IMR-90 (cell line): ENCODE measurements at regions not wholly inside any gene's neighbourhood (a gene's known extent, or its start where the extent isn't known, plus 50 kb on each side); places are given as distances from the start of the nearest gene placed in this dataset.

Experiments used
- ATAC-seq: fragments of 200-7000 bp; cut with Tn5 transposase; 2 replicates; pipeline ENCODE4 v1.9.1; 2020; ENCODE audit warnings: low read depth, mild to moderate bottlenecking, moderate library complexity
- BruUV-seq: library from RNA; stranded (reverse); fragments of 400-500 nt; replicated peaks from 2 replicates; lab custom pipeline; 2021; lab: Mats Ljungman, UMichigan
- CTCF ChIA-PET: fragments of 300-600 bp; formaldehyde crosslinking; extraction: SDS; loops from one replicate; lab custom pipeline; 2021; ENCODE audit warnings: antibody characterized with exemption; lab: Yijun Ruan, JAX
- POLR2A ChIA-PET: fragments of 300-600 bp; sonication (Branson Sonifier 250); formaldehyde crosslinking; loops from one replicate; lab custom pipeline; 2022; ENCODE audit warnings: antibody characterized with exemption; ENCODE audit not compliant: unreplicated experiment; lab: Charles Lee
- DNase-seq: peaks from one replicate; pipeline ENCODE4 v3.0.0; 2013
- H2AFZ ChIP-seq: replicated peaks from 2 replicates; pipeline ENCODE3; 2013; ENCODE audit warnings: low read length, mild to moderate bottlenecking; ENCODE audit not compliant: poor library complexity
- H2AK5ac ChIP-seq: 2 replicates; pipeline ENCODE4 v1.6.1; 2013; ENCODE audit warnings: low read depth, low read length, inconsistent platforms
- H2AK9ac ChIP-seq: replicated peaks from 2 replicates; pipeline ENCODE3; 2013; ENCODE audit warnings: mild to moderate bottlenecking, low read depth, low read length, moderate library complexity; ENCODE audit not compliant: poor library complexity
- H2BK120ac ChIP-seq: 2 replicates; pipeline ENCODE4 v1.6.1; 2013; ENCODE audit warnings: low read depth, low read length, inconsistent platforms
- H2BK15ac ChIP-seq: 3 replicates; pipeline ENCODE4 v1.6.1; 2013; ENCODE audit warnings: low read depth, low read length, inconsistent platforms
- H2BK20ac ChIP-seq: 2 replicates; pipeline ENCODE4 v1.6.1; 2013; ENCODE audit warnings: low read depth, mild to moderate bottlenecking, inconsistent platforms, low read length, moderate library complexity
- H2BK5ac ChIP-seq: 2 replicates; pipeline ENCODE4 v1.6.1; 2013; ENCODE audit warnings: mild to moderate bottlenecking, low read depth, low read length, inconsistent platforms; ENCODE audit not compliant: poor library complexity, severe bottlenecking
- H3K14ac ChIP-seq: replicated peaks from 2 replicates; pipeline ENCODE4 v1.6.1; 2013; ENCODE audit warnings: low read depth, low read length, inconsistent platforms
- H3K18ac ChIP-seq: 2 replicates; pipeline ENCODE4 v1.6.1; 2013; ENCODE audit warnings: low read depth, low read length, control low read depth
- H3K23ac ChIP-seq: 2 replicates; pipeline ENCODE4 v1.6.1; 2013; ENCODE audit warnings: low read depth, low read length, inconsistent platforms
- H3K27ac ChIP-seq: 2 replicates; pipeline ENCODE4 v1.5.1; 2013; ENCODE audit warnings: mild to moderate bottlenecking, control low read depth, low read length; ENCODE audit not compliant: insufficient read depth
- H3K27me3 ChIP-seq: 2 replicates; pipeline ENCODE4 v1.6.1; 2013; ENCODE audit warnings: low read length; ENCODE audit not compliant: control insufficient read depth, insufficient read depth
- H3K36me3 ChIP-seq: 2 replicates; pipeline ENCODE4 v1.6.1; 2013; ENCODE audit warnings: low read length, mixed read lengths; ENCODE audit not compliant: control insufficient read depth, insufficient read depth
- H3K4ac ChIP-seq: 2 replicates; pipeline ENCODE4 v1.6.1; 2013; ENCODE audit warnings: low read depth, low read length, inconsistent platforms
- H3K4me1 ChIP-seq: 2 replicates; pipeline ENCODE4 v1.6.1; 2013; ENCODE audit warnings: low read length, mixed read lengths; ENCODE audit not compliant: control insufficient read depth, insufficient read depth
- H3K4me2 ChIP-seq: 2 replicates; pipeline ENCODE4 v1.6.1; 2013; ENCODE audit warnings: low read depth, mild to moderate bottlenecking, control low read depth, low read length, moderate library complexity
- H3K4me3 ChIP-seq: 2 replicates; pipeline ENCODE4 v1.5.1; 2013; ENCODE audit warnings: low read depth, mild to moderate bottlenecking, control low read depth, low read length, moderate library complexity; ENCODE audit not compliant: insufficient read depth
- H3K56ac ChIP-seq: 2 replicates; pipeline ENCODE4 v1.6.1; 2013; ENCODE audit warnings: low read length, inconsistent platforms; ENCODE audit not compliant: insufficient read depth; ENCODE audit errors: extremely low read depth
- H3K79me1 ChIP-seq, 2 experiments: 2 replicates each; pipeline ENCODE4 v1.6.1; 2013; ENCODE audit warnings: low read length in 2 of 2, inconsistent platforms in 1 of 2, low read depth in 1 of 2
- H3K9ac ChIP-seq: 2 replicates; pipeline ENCODE4 v1.6.1; 2013; ENCODE audit warnings: low read depth, low read length, control low read depth
- H3K9me1 ChIP-seq: 2 replicates; pipeline ENCODE4 v1.6.1; 2013; ENCODE audit warnings: low read length, inconsistent platforms; ENCODE audit not compliant: insufficient read depth
- H3K9me3 ChIP-seq: 2 replicates; pipeline ENCODE4 v1.6.1; 2013; ENCODE audit warnings: low read length; ENCODE audit not compliant: control insufficient read depth, insufficient read depth
- H4K20me1 ChIP-seq: 2 replicates; pipeline ENCODE4 v1.6.1; 2013; ENCODE audit warnings: low read length, inconsistent platforms; ENCODE audit not compliant: insufficient read depth
- H4K5ac ChIP-seq: 2 replicates; pipeline ENCODE4 v1.6.1; 2013; ENCODE audit warnings: mild to moderate bottlenecking, low read depth, low read length, control low read depth
- H4K8ac ChIP-seq, 2 experiments: 2 replicates each; pipeline ENCODE4 v1.6.1; 2013; ENCODE audit warnings: low read depth in 2 of 2, low read length in 2 of 2, control low read depth in 1 of 2, inconsistent platforms in 1 of 2
- H4K91ac ChIP-seq: 2 replicates; pipeline ENCODE4 v1.6.1; 2013; ENCODE audit warnings: low read depth, low read length, inconsistent platforms; ENCODE audit not compliant: insufficient read depth
- BHLHE40 ChIP-seq: fragments of 150-350 bp; IDR thresholded peaks from 2 replicates; pipeline ENCODE4 v1.6.1; 2016; ENCODE audit warnings: mild to moderate bottlenecking, low read depth, low read length
- CEBPB ChIP-seq: IDR thresholded peaks from 2 replicates; pipeline ENCODE4 v1.6.1; 2012; ENCODE audit warnings: low read depth, low read length, improper control_type of control experiment
- CHD1 ChIP-seq: IDR thresholded peaks from 2 replicates; pipeline ENCODE4 v1.6.1; 2012; ENCODE audit warnings: low read depth, low read length, improper control_type of control experiment
- FOS ChIP-seq: fragments of 150-350 bp; IDR thresholded peaks from 2 replicates; pipeline ENCODE4 v1.6.1; 2016; ENCODE audit warnings: low read depth, low read length
- MAFK ChIP-seq: IDR thresholded peaks from 2 replicates; pipeline ENCODE4 v1.6.1; 2012; ENCODE audit warnings: low read depth, low read length, improper control_type of control experiment
- MAZ ChIP-seq: IDR thresholded peaks from 2 replicates; pipeline ENCODE4 v1.6.1; 2012; ENCODE audit warnings: low read depth, mild to moderate bottlenecking, low read length, improper control_type of control experiment, moderate library complexity, borderline replicate concordance
- MXI1 ChIP-seq: IDR thresholded peaks from 2 replicates; pipeline ENCODE4 v1.6.1; 2012; ENCODE audit warnings: low read depth, mild to moderate bottlenecking, low read length, moderate library complexity, borderline replicate concordance
- NFE2L2 ChIP-seq: fragments of 150-350 bp; IDR thresholded peaks from 2 replicates; pipeline ENCODE4 v1.6.1; 2016; ENCODE audit warnings: low read depth, mild to moderate bottlenecking, low read length
- POLR2A ChIP-seq: IDR thresholded peaks from 2 replicates; pipeline ENCODE4 v1.6.1; 2012; ENCODE audit warnings: mild to moderate bottlenecking, low read depth, low read length
- RAD21 ChIP-seq: IDR thresholded peaks from 2 replicates; pipeline ENCODE4 v1.6.1; 2012; ENCODE audit warnings: low read length, improper control_type of control experiment
- RCOR1 ChIP-seq: IDR thresholded peaks from 2 replicates; pipeline ENCODE4 v1.6.1; 2012; ENCODE audit warnings: mild to moderate bottlenecking, low read length, improper control_type of control experiment; ENCODE audit not compliant: insufficient replicate concordance
- RFX5 ChIP-seq: IDR thresholded peaks from 2 replicates; pipeline ENCODE4 v1.8.0; 2012; ENCODE audit warnings: low read depth, mild to moderate bottlenecking, low read length, moderate library complexity
- SMC3 ChIP-seq: fragments of 150-350 bp; IDR thresholded peaks from 2 replicates; pipeline ENCODE4 v1.6.1; 2016; ENCODE audit warnings: low read depth, mild to moderate bottlenecking, antibody characterized with exemption, low read length, moderate library complexity
- WGBS, 2 experiments: methylation state at CpG; one replicate each; pipeline versions ENCODE4 v1.1.5 to v1.1.7; 2013; ENCODE audit warnings: missing lambda C conversion rate in 2 of 2; ENCODE audit not compliant: insufficient read length in 1 of 2; ENCODE audit errors: extremely low coverage in 2 of 2; 5-methylcytosine and 5-hydroxymethylcytosine counted together
- dilution Hi-C: fragments of 300-500 bp; cut with HindIII; formaldehyde crosslinking; loops from one replicate; pipeline ENCODE4 v1.14.3; 2018; ENCODE audit warnings: low sequenced_read_pairs; ENCODE audit not compliant: unreplicated experiment
- in situ Hi-C: fragments of 300-500 bp; cut with MboI; formaldehyde crosslinking; loops from 3 replicates; pipeline ENCODE4 v1.14.3; 2019; ENCODE audit warnings: low sequenced_read_pairs, inconsistent platforms, mixed read lengths
- intact Hi-C: fragments of 100-400 bp; cut with micrococcal nuclease; formaldehyde crosslinking; loops from 2 replicates; pipeline ENCODE4 v1.10.0; 2022
- TF ChIP-seq, protein P1 (sequence below): fragments of 150-350 bp; IDR thresholded peaks from 2 replicates; pipeline ENCODE4 v1.6.1; 2017; ENCODE audit warnings: mild to moderate bottlenecking, antibody characterized with exemption, low read length, low read depth
- TF ChIP-seq, protein P2 (sequence below): fragments of 150-350 bp; IDR thresholded peaks from 2 replicates; pipeline ENCODE4 v1.6.1; 2016; ENCODE audit warnings: low read depth, mild to moderate bottlenecking, low read length, moderate library complexity, borderline replicate concordance
- TF ChIP-seq, protein P3 (sequence below): conservative IDR thresholded peaks from 2 replicates; pipeline ENCODE4 v1.5.1; 2012; ENCODE audit warnings: mild to moderate bottlenecking, low read depth, low read length, improper control_type of control experiment

DNA sequence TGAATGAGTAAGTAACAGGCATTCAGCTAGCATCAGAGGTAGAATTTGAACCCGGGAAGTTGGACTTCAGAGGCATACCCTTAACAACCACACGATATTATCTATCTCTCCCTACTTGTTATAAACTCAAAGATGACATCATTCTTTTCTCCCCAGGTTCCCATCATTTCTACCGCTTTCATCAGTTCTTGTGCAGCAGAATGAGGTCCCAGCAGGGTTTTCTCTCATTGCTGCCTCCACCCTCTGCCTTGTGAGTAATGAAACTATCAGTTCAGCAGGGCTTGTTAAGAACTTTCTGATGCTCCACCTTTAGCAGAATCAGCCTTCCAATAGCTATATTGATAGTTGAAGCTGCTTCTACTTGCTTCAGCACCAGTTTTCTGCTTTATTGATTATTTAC lies 487.5 kb upstream of the KCNMB2 start:
- Histone ChIP-seq H2AK5ac (no peak overlapping the region), H4K20me1 (no peaks in the 10 kb centered on the region), H2BK120ac (no peak overlapping the region), H3K18ac (no peak overlapping the region), H3K23ac (no peak overlapping the region), H2BK20ac (no peak overlapping the region), H2BK5ac (no peak overlapping the region), H3K36me3 (no peaks in the 10 kb centered on the region), H2AK9ac (no peak overlapping the region), H2BK15ac (no peak overlapping the region), H3K9me3 (no peaks in the 10 kb centered on the region), H3K14ac (no peak overlapping the region), H3K4me1 (no peaks in the 10 kb centered on the region), H3K27me3 (no peaks in the 10 kb centered on the region), H3K4me3 (no peak overlapping the region), H3K27ac (no peak overlapping the region), H2AFZ (no peak overlapping the region), H3K79me1 (no peaks in the 10 kb centered on the region), H3K9ac (no peak overlapping the region), H4K8ac (no peak overlapping the region), H4K91ac (no peak overlapping the region), H3K4me2 (no peak overlapping the region), H4K5ac (no peak overlapping the region), H3K4ac (no peak overlapping the region), H3K56ac (no peak overlapping the region), H3K9me1 (no peaks in the 10 kb centered on the region)
- ChIA-PET CTCF (interaction anchor here (0.6 kb wide), 1 partner anchor 189 kb away, joined by 4 read pairs; no protein-coding TSS in a partner anchor), POLR2A (no interaction called here)
- intact Hi-C loops: no loop called here
- DNase-seq (peak; percentile 47), ATAC-seq (no peak)
- dilution Hi-C loops: no loop called here
- BruUV-seq: no TSS peak
- in situ Hi-C loops: no loop called here
- WGBS, 2 experiments: 88% methylated on average over 2 of the region's 3 CpGs; no CpG with 5 or more reads in 1 of the 2 experiments
- TF ChIP-seq RAD21: no peak
- no peak for TF ChIP-seq POLR2A
- TF ChIP-seq MAZ: no peak
- TF ChIP-seq, protein P1, sequence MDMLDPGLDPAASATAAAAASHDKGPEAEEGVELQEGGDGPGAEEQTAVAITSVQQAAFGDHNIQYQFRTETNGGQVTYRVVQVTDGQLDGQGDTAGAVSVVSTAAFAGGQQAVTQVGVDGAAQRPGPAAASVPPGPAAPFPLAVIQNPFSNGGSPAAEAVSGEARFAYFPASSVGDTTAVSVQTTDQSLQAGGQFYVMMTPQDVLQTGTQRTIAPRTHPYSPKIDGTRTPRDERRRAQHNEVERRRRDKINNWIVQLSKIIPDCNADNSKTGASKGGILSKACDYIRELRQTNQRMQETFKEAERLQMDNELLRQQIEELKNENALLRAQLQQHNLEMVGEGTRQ: no peak
- TF ChIP-seq NFE2L2: no peak
- TF ChIP-seq BHLHE40: no peak
- TF ChIP-seq, protein P2, sequence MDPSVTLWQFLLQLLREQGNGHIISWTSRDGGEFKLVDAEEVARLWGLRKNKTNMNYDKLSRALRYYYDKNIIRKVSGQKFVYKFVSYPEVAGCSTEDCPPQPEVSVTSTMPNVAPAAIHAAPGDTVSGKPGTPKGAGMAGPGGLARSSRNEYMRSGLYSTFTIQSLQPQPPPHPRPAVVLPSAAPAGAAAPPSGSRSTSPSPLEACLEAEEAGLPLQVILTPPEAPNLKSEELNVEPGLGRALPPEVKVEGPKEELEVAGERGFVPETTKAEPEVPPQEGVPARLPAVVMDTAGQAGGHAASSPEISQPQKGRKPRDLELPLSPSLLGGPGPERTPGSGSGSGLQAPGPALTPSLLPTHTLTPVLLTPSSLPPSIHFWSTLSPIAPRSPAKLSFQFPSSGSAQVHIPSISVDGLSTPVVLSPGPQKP: no peak
- TF ChIP-seq CEBPB: no peak
- no peak for TF ChIP-seq MXI1
- no peak for TF ChIP-seq SMC3
- no peak for TF ChIP-seq CHD1
- TF ChIP-seq MAFK: no peak
- TF ChIP-seq, protein P3, sequence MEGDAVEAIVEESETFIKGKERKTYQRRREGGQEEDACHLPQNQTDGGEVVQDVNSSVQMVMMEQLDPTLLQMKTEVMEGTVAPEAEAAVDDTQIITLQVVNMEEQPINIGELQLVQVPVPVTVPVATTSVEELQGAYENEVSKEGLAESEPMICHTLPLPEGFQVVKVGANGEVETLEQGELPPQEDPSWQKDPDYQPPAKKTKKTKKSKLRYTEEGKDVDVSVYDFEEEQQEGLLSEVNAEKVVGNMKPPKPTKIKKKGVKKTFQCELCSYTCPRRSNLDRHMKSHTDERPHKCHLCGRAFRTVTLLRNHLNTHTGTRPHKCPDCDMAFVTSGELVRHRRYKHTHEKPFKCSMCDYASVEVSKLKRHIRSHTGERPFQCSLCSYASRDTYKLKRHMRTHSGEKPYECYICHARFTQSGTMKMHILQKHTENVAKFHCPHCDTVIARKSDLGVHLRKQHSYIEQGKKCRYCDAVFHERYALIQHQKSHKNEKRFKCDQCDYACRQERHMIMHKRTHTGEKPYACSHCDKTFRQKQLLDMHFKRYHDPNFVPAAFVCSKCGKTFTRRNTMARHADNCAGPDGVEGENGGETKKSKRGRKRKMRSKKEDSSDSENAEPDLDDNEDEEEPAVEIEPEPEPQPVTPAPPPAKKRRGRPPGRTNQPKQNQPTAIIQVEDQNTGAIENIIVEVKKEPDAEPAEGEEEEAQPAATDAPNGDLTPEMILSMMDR: no peak
- TF ChIP-seq FOS: no peak
- no peak for TF ChIP-seq RFX5
- TF ChIP-seq RCOR1: no peak
